ENCODE measurements at regions not wholly inside any gene's neighbourhood (a gene's known extent, or its start where the extent isn't known, plus 50 kb on each side); places are given as distances from the start of the nearest gene placed in this dataset.

DNA sequence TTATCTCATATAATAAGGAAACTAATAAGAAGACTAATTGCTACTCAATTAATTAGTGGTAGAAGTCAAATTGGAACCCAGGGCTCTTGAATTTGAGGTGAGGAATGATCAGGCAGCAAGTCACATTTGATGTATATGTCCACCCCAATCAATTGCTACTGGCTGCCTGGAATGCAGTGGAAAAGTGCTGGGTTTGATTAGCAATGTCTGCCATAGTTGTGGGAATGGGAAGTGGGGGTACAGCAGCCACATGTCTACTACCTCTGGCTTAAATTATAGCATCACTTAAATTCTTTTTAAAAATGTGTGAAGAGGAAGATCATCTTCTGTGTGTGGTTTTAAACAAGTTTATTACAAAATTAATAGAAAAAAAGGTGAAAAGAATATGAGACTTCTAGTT, 50.8 kb upstream of the NAV2 start:
- H2AFZ ChIP-seq (ENCODE audit: low read depth, low read length), result no peak overlapping the region
- H3K4me2 ChIP-seq (ENCODE audit: insufficient read depth, low read length), result no peak overlapping the region
- no peaks in the 10 kb centered on the region for H3K9me3 ChIP-seq (ENCODE audit: insufficient read depth, low read length, severe bottlenecking)
- H3K4me3 ChIP-seq (ENCODE audit: low read depth in 1 of 2, low read length in 2 of 2), result no peak overlapping the region
- H3K9ac ChIP-seq (ENCODE audit: low read depth, low read length), result no peak overlapping the region
- ATAC-seq (ENCODE audit: insufficient read depth, low read depth), result no peak
- H3K27ac ChIP-seq (ENCODE audit: low read length), result no peak overlapping the region
- no peaks in the 10 kb centered on the region for H3K4me1 ChIP-seq (ENCODE audit: insufficient read depth, low read length)
- H3K36me3 ChIP-seq (ENCODE audit: insufficient read depth, low read length), result no peaks in the 10 kb centered on the region
- no peaks in the 10 kb centered on the region for H3K79me2 ChIP-seq (ENCODE audit: insufficient read depth, low read length)
- H4K20me1 ChIP-seq (ENCODE audit: insufficient read depth, low read length), result no peaks in the 10 kb centered on the region
- DNase-seq, result no peak
- no peak for TF ChIP-seq EZH2 (IDR thresholded peaks at IDR 0.05; ENCODE audit: borderline replicate concordance, low read depth, low read length, severe bottlenecking)
- TF ChIP-seq, protein P1, sequence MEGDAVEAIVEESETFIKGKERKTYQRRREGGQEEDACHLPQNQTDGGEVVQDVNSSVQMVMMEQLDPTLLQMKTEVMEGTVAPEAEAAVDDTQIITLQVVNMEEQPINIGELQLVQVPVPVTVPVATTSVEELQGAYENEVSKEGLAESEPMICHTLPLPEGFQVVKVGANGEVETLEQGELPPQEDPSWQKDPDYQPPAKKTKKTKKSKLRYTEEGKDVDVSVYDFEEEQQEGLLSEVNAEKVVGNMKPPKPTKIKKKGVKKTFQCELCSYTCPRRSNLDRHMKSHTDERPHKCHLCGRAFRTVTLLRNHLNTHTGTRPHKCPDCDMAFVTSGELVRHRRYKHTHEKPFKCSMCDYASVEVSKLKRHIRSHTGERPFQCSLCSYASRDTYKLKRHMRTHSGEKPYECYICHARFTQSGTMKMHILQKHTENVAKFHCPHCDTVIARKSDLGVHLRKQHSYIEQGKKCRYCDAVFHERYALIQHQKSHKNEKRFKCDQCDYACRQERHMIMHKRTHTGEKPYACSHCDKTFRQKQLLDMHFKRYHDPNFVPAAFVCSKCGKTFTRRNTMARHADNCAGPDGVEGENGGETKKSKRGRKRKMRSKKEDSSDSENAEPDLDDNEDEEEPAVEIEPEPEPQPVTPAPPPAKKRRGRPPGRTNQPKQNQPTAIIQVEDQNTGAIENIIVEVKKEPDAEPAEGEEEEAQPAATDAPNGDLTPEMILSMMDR (IDR thresholded peaks at IDR 0.05; ENCODE audit: borderline replicate concordance, extremely low read depth, low read length, poor library complexity, severe bottlenecking), result no peak
- peaks cover 17% of the 10 kb centered on the region for H3K27me3 ChIP-seq (ENCODE audit: insufficient read depth, low read length, poor library complexity)

DNA sequence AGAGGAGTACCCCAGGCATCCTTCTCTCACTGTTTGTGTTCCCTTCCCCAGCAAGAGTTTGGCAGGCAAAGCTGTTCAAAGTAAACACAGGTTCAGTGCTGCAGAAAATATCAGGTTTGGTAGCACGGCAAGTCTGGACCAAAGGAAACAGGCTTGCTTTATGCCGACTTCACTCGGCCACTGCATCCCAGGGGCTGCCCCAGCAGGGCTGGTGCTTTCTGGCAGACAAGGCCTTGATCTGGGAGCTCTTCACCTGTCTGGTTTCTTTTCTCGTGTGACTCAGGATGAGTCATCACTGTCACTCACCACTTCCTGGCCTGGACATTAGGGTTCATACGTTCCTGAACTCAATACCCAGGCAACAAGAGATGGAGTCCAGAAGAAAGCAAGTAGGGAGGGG, 52.6 kb upstream of the NAV2 start:
- DNase-seq, result no peak
- Histone ChIP-seq H3K4me3 (ENCODE audit: low read depth in 1 of 2, low read length in 2 of 2) (no peak overlapping the region), H3K27ac (ENCODE audit: low read length) (no peak overlapping the region), H4K20me1 (ENCODE audit: insufficient read depth, low read length) (no peaks in the 10 kb centered on the region), H3K9ac (ENCODE audit: low read depth, low read length) (no peak overlapping the region), H3K4me2 (ENCODE audit: insufficient read depth, low read length) (no peak overlapping the region), H3K79me2 (ENCODE audit: insufficient read depth, low read length) (no peaks in the 10 kb centered on the region), H3K36me3 (ENCODE audit: insufficient read depth, low read length) (no peaks in the 10 kb centered on the region), H2AFZ (ENCODE audit: low read depth, low read length) (no peak overlapping the region), H3K4me1 (ENCODE audit: insufficient read depth, low read length) (no peaks in the 10 kb centered on the region), H3K9me3 (ENCODE audit: insufficient read depth, low read length, severe bottlenecking) (no peaks in the 10 kb centered on the region), H3K27me3 (ENCODE audit: insufficient read depth, low read length, poor library complexity) (peaks cover 15% of the 10 kb centered on the region)
- TF ChIP-seq EZH2 (IDR thresholded peaks at IDR 0.05; ENCODE audit: borderline replicate concordance, low read depth, low read length, severe bottlenecking), result no peak
- TF ChIP-seq, protein P1 (IDR thresholded peaks at IDR 0.05; ENCODE audit: borderline replicate concordance, extremely low read depth, low read length, poor library complexity, severe bottlenecking), result no peak
- ATAC-seq (ENCODE audit: insufficient read depth, low read depth), result no peak

DNA sequence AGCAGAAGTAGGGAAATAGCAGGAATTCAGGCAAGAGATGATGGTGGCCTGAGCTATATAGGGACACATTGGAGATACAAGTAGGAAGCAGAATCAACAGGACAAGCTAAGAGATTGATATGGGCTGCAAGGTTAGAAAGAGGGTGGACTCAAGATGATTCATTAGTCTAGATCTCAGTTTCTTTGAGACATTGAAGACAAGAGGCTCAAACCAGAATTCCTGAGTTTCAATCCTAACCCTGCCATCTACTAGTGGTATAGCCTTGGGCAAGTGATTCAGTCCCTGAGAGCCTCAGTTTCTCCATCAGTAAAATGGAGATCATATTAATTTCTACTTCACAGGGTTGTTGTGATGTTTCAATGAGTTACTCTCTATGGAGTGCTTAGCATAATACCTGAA, 53.1 kb upstream of the NAV2 start:
- DNase-seq (no peak), ATAC-seq (ENCODE audit: insufficient read depth, low read depth) (no peak)
- no peak overlapping the region for H2AFZ ChIP-seq (ENCODE audit: low read depth, low read length)
- no peaks in the 10 kb centered on the region for H3K4me1 ChIP-seq (ENCODE audit: insufficient read depth, low read length)
- H3K9ac ChIP-seq (ENCODE audit: low read depth, low read length), result no peak overlapping the region
- TF ChIP-seq EZH2 (IDR thresholded peaks at IDR 0.05; ENCODE audit: borderline replicate concordance, low read depth, low read length, severe bottlenecking), result no peak
- TF ChIP-seq, protein P1 (IDR thresholded peaks at IDR 0.05; ENCODE audit: borderline replicate concordance, extremely low read depth, low read length, poor library complexity, severe bottlenecking), result no peak
- H3K79me2 ChIP-seq (ENCODE audit: insufficient read depth, low read length), result no peaks in the 10 kb centered on the region
- H4K20me1 ChIP-seq (ENCODE audit: insufficient read depth, low read length), result no peaks in the 10 kb centered on the region
- H3K36me3 ChIP-seq (ENCODE audit: insufficient read depth, low read length), result no peaks in the 10 kb centered on the region
- no peak overlapping the region for H3K27ac ChIP-seq (ENCODE audit: low read length)
- no peaks in the 10 kb centered on the region for H3K9me3 ChIP-seq (ENCODE audit: insufficient read depth, low read length, severe bottlenecking)
- H3K27me3 ChIP-seq (ENCODE audit: insufficient read depth, low read length, poor library complexity), result peaks cover 13% of the 10 kb centered on the region
- no peak overlapping the region for H3K4me2 ChIP-seq (ENCODE audit: insufficient read depth, low read length)
- no peak overlapping the region for H3K4me3 ChIP-seq (ENCODE audit: low read depth in 1 of 2, low read length in 2 of 2)

DNA sequence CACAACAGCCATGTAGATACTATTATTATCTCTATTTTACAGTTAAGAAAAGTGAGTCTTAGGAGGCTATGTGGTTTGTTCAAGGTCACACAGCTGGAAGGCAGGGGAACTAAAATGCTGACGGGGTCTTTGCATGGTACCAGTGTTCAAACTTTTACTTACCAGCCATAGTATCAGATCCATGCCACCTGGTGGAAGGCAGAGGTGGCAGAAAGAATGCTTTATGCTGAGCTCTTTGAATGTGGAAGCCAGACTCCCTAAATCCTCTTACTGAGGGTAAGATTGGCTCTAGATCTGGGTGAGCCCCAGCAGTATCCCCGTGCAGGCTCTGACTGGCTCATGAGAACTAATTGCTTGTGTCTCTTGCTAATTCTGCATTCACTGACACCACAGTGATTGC, 54.3 kb upstream of the NAV2 start:
- Histone ChIP-seq H3K9ac (ENCODE audit: low read depth, low read length) (no peak overlapping the region), H3K79me2 (ENCODE audit: insufficient read depth, low read length) (no peaks in the 10 kb centered on the region), H2AFZ (ENCODE audit: low read depth, low read length) (no peak overlapping the region), H3K36me3 (ENCODE audit: insufficient read depth, low read length) (no peaks in the 10 kb centered on the region), H3K9me3 (ENCODE audit: insufficient read depth, low read length, severe bottlenecking) (no peaks in the 10 kb centered on the region), H3K27me3 (ENCODE audit: insufficient read depth, low read length, poor library complexity) (peaks cover 4% of the 10 kb centered on the region), H3K4me2 (ENCODE audit: insufficient read depth, low read length) (no peak overlapping the region), H3K27ac (ENCODE audit: low read length) (no peak overlapping the region), H3K4me1 (ENCODE audit: insufficient read depth, low read length) (no peaks in the 10 kb centered on the region), H3K4me3 (ENCODE audit: low read depth in 1 of 2, low read length in 2 of 2) (no peak overlapping the region), H4K20me1 (ENCODE audit: insufficient read depth, low read length) (no peaks in the 10 kb centered on the region)
- ATAC-seq (ENCODE audit: insufficient read depth, low read depth), result no peak
- no peak for DNase-seq
- no peak for TF ChIP-seq EZH2 (IDR thresholded peaks at IDR 0.05; ENCODE audit: borderline replicate concordance, low read depth, low read length, severe bottlenecking)
- TF ChIP-seq, protein P1 (IDR thresholded peaks at IDR 0.05; ENCODE audit: borderline replicate concordance, extremely low read depth, low read length, poor library complexity, severe bottlenecking), result no peak
